NCI-H1694 treated with DMSO at 0.1 percent for 48 hours (cell line): ENCODE measurements at regions not wholly inside any gene's neighbourhood (a gene's known extent, or its start where the extent isn't known, plus 50 kb on each side); places are given as distances from the start of the nearest gene placed in this dataset.

ENCODE experiments used
- DNase-seq: peaks from one replicate; lab custom pipeline; 2025; lab: John Stamatoyannopoulos, UW

GRCh38 chr17:45680360-45680759 lies 103.8 kb upstream of the CRHR1 start:
- no peak for DNase-seq

- peak; percentile 45 for DNase-seq
These were observed 102.4 kb upstream of the CRHR1 start for GRCh38 chr17:45681706-45682105.

GRCh38 chr17:45686250-45686649 lies 97.9 kb upstream of the CRHR1 start:
- DNase-seq = no peak

GRCh38 chr17:45687594-45687993 lies 96.5 kb upstream of the CRHR1 start:
- peak; percentile 88 for DNase-seq

- peak; percentile 85 for DNase-seq
These were observed 95.8 kb upstream of the CRHR1 start for GRCh38 chr17:45688353-45688752.

GRCh38 chr17:45688820-45689219 lies 95.3 kb upstream of the CRHR1 start:
- DNase-seq = peak; percentile 31

- DNase-seq = peak; percentile 23
These were observed 94.7 kb upstream of the CRHR1 start for GRCh38 chr17:45689451-45689850.

GRCh38 chr17:45690625-45691275 lies 93.4 kb upstream of the CRHR1 start:
- no peak for DNase-seq

GRCh38 chr17:45692661-45693060 lies 91.5 kb upstream of the CRHR1 start:
- peak; percentile 49 for DNase-seq

- no peak for DNase-seq
These were observed 90.3 kb upstream of the CRHR1 start for GRCh38 chr17:45693792-45694191.

- DNase-seq = no peak
These were observed 87.7 kb upstream of the CRHR1 start for GRCh38 chr17:45696442-45696841.

- DNase-seq = no peak
These were observed 87.0 kb upstream of the CRHR1 start for GRCh38 chr17:45697076-45697475.

- peak; percentile 38 for DNase-seq
These were observed 83.7 kb upstream of the CRHR1 start for GRCh38 chr17:45700171-45701090.

GRCh38 chr17:45702666-45703266 lies 81.4 kb upstream of the CRHR1 start:
- DNase-seq = no peak

- DNase-seq = no peak
These were observed 80.8 kb upstream of the CRHR1 start for GRCh38 chr17:45703348-45703747.

- DNase-seq = no peak
These were observed 80.3 kb upstream of the CRHR1 start for GRCh38 chr17:45703806-45704205.

- DNase-seq = no peak
These were observed 79.9 kb upstream of the CRHR1 start for GRCh38 chr17:45704251-45704650.

GRCh38 chr17:45705123-45706009 lies 78.8 kb upstream of the CRHR1 start:
- DNase-seq = no peak

- DNase-seq = no peak
These were observed 78.1 kb upstream of the CRHR1 start for GRCh38 chr17:45706033-45706432.

- DNase-seq = no peak
These were observed 75.3 kb upstream of the CRHR1 start for GRCh38 chr17:45708707-45709290.

- DNase-seq = no peak
These were observed 74.3 kb upstream of the CRHR1 start for GRCh38 chr17:45709728-45710288.
